ENCODE measurements at regions not wholly inside any gene's neighbourhood (a gene's known extent, or its start where the extent isn't known, plus 50 kb on each side); places are given as distances from the start of the nearest gene placed in this dataset.

DNA sequence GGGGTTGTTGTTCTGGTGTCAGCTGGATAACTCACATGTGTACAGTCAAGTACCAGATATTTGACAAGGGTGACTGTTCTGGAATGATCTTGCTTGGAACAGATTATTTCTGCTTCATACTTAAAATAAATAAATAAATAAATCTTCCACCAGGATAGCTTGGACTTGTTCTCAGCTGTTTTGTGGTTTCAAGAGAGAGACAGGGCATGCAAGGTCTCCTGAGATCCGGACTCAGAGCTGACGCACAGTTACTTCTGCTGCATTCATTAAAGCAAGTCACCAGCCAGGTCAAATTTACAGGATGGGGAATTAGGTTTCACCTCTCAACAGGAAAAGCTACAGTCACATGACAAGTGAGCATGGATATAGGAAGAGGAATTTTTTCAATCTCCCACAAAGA is 285.0 kb upstream of the SPTLC3 start:
- no peak for TF ChIP-seq FOXA1 (IDR thresholded peaks at IDR 0.05)
- no peak for TF ChIP-seq BHLHE40 (IDR thresholded peaks at IDR 0.05; ENCODE audit: borderline replicate concordance)
- no peak for TF ChIP-seq ZNF384 (IDR thresholded peaks at IDR 0.05)
- no peak for TF ChIP-seq ELF4 (IDR thresholded peaks at IDR 0.05)
- no peak for TF ChIP-seq SUZ12 (IDR thresholded peaks at IDR 0.05)

All from HEK293T (cell line).